Osteocyte (in vitro differentiated cells): ENCODE measurements at regions not wholly inside any gene's neighbourhood (a gene's known extent, or its start where the extent isn't known, plus 50 kb on each side); places are given as distances from the start of the nearest gene placed in this dataset.

Experiments used
- DNase-seq: peaks from one replicate; pipeline ENCODE4 v3.0.0; 2021; ENCODE audit warnings: mixed read lengths; ENCODE audit not compliant: unreplicated experiment; ENCODE audit errors: extremely low spot score
- H3K27ac Mint-ChIP-seq: one replicate; pipeline ENCODE4 v1.8.0; 2021; ENCODE audit warnings: mild to moderate bottlenecking, mixed read lengths; ENCODE audit not compliant: unreplicated experiment
- H3K27me3 Mint-ChIP-seq: one replicate; pipeline ENCODE4 v1.8.0; 2021; ENCODE audit warnings: mixed read lengths; ENCODE audit not compliant: unreplicated experiment
- H3K36me3 Mint-ChIP-seq: one replicate; pipeline ENCODE4 v1.8.0; 2021; ENCODE audit warnings: mixed read lengths; ENCODE audit not compliant: unreplicated experiment
- H3K4me1 Mint-ChIP-seq: one replicate; pipeline ENCODE4 v1.8.0; 2021; ENCODE audit warnings: mixed read lengths; ENCODE audit not compliant: unreplicated experiment
- H3K4me3 Mint-ChIP-seq: one replicate; pipeline ENCODE4 v1.8.0; 2021; ENCODE audit warnings: mild to moderate bottlenecking, moderate library complexity, mixed read lengths; ENCODE audit not compliant: unreplicated experiment
- H3K9me3 Mint-ChIP-seq: one replicate; pipeline ENCODE4 v1.8.0; 2021; ENCODE audit warnings: mixed read lengths; ENCODE audit not compliant: unreplicated experiment
- CTCF ChIP-seq: fragments of 200-600 bp; sonication (generic); IDR thresholded peaks from 2 replicates; pipeline ENCODE4 v1.5.0; 2021; ENCODE audit warnings: antibody characterized with exemption, mild to moderate bottlenecking, moderate library complexity

GRCh38 chr20:57892471-57892870 lies 182.7 kb upstream of the PMEPA1 start:
- H3K36me3 Mint-ChIP-seq = no peaks in the 10 kb centered on the region
- H3K27ac Mint-ChIP-seq = no peak overlapping the region
- no peaks in the 10 kb centered on the region for H3K9me3 Mint-ChIP-seq
- no peak for TF ChIP-seq CTCF
- H3K27me3 Mint-ChIP-seq = peaks cover 55% of the 10 kb centered on the region
- H3K4me3 Mint-ChIP-seq = no peak overlapping the region
- DNase-seq = no peak
- no peaks in the 10 kb centered on the region for H3K4me1 Mint-ChIP-seq

DNA sequence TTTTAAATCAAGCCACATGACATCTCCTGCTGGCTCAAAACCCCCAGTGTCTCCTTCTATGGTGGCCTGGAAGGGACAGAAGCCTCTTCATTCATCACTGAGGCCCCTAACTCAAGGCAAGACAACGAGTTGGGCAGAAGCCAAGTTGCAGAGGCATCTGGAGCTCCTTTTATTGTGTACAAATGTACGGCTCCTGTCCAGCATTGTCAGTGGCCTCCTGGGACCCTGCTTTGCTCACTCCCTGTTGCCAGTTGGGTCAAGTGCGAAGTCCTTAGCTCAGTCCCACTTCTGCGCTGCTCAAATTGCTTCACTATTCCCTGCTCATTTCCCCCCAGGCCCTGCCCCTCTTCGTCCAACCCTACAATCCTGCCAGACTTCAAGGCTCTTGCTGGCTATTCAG lies 181.2 kb upstream of the PMEPA1 start:
- Mint-ChIP-seq H3K36me3 (no peaks in the 10 kb centered on the region), H3K4me1 (no peaks in the 10 kb centered on the region), H3K27ac (no peak overlapping the region), H3K27me3 (peaks cover 64% of the 10 kb centered on the region), H3K9me3 (peaks cover 6% of the 10 kb centered on the region), H3K4me3 (no peak overlapping the region)
- TF ChIP-seq CTCF = no peak
- DNase-seq = no peak

DNA sequence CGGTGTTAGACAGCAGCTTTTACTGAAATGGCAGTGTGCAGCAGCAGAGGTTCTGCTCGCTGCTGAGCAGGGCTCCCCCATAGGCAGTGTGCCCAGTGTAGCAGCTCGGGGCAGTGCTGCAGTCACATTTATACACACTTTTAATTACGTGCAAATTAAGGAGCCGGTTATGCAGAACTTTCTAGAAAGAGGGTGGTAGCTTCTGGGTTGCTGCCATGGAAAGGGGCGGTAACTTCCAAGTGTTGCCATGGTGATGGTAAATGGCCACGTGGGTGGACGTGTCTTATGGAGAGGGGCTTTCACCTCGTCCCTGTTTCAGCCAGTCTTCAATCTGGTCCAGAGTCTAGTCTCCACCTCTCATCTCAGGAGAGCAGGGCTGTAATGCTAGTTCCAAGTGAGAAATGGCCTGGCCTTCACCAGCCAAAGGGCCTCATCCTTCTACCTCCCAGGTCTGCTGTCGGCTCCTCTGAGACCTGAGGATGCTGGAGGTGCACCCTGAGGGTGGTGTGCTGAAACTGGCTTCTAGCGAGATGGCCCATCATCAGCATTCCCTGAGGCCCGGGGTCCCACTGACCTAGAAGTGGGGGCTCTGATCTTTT lies 180.5 kb upstream of the PMEPA1 start:
- Mint-ChIP-seq H3K27ac (no peak overlapping the region), H3K4me1 (no peaks in the 10 kb centered on the region), H3K9me3 (peaks cover 6% of the 10 kb centered on the region), H3K27me3 (peaks cover 61% of the 10 kb centered on the region), H3K4me3 (no peak overlapping the region), H3K36me3 (no peaks in the 10 kb centered on the region)
- DNase-seq = no peak
- TF ChIP-seq CTCF = no peak

DNA sequence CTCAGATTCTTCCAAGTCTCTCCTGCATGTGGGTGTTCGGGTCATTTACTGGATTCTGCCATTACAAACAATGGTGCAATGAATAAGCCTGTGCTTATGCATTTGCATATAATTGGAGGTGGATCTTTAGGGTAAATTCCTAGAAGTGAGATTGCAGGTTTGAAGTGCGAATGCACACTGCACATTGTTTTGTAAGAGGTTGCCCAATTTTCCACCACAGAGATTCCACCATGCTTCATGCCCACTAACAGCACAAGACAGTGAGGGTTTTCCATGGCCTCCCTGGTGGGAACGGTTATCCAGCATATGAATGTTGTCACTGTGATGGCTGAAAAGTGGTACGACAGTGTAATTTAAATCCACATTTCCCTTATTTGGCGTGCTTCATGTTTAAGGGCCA lies 178.8 kb upstream of the PMEPA1 start:
- Mint-ChIP-seq H3K4me3 (no peak overlapping the region), H3K4me1 (no peaks in the 10 kb centered on the region), H3K27me3 (peaks cover 54% of the 10 kb centered on the region), H3K36me3 (no peaks in the 10 kb centered on the region), H3K9me3 (peaks cover 6% of the 10 kb centered on the region), H3K27ac (no peak overlapping the region)
- no peak for DNase-seq
- no peak for TF ChIP-seq CTCF

DNA sequence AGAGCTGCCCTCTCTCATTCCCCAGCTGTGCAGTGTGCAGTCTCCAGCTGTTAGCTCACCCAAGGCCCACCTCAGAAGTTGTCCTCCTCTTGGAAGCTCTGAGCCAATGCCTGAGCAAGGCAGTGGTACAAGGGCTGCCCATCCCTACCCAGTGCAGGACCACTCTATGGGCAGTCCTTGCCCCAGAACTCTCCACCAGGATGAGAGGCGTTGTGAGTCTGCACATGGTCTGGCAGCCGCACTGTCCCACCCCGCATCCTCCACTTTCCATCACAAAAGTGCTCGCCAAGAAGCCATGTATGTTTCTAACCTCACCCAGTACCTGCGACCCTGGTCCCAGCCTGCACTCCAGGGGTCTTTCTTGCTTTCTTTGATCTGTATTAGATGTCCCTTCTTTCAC lies 175.1 kb upstream of the PMEPA1 start:
- TF ChIP-seq CTCF = no peak

More for the DNA sequence above, 175.1 kb upstream of the PMEPA1 start:
- H3K4me3 Mint-ChIP-seq = no peak overlapping the region
- no peak overlapping the region for H3K27ac Mint-ChIP-seq
- no peak for DNase-seq
- H3K36me3 Mint-ChIP-seq = no peaks in the 10 kb centered on the region
- peaks cover 36% of the 10 kb centered on the region for H3K4me1 Mint-ChIP-seq
- H3K9me3 Mint-ChIP-seq = peaks cover 6% of the 10 kb centered on the region
- peaks cover 26% of the 10 kb centered on the region for H3K27me3 Mint-ChIP-seq
